Body of pancreas (tissue), 4 donors: ENCODE measurements at regions not wholly inside any gene's neighbourhood (a gene's known extent, or its start where the extent isn't known, plus 50 kb on each side); places are given as distances from the start of the nearest gene placed in this dataset.
"Not testable (repeated sequence)": the region's sequence is repeated elsewhere in the genome, so short reads cannot be mapped to it uniquely, and the experiment has no call there.

Experiments used
- ATAC-seq: fragments of 150-250 bp; one replicate; pipeline ENCODE4 v1.9.1; 2016
- DNase-seq, 4 donors: peaks; one replicate each; pipeline ENCODE4 v3.0.0-alpha.2; 2019
- H3K27ac ChIP-seq, 4 donors: fragments of 200-600 bp; sonication (generic); 1 replicate in 3 of 4; 2 replicates in 1 of 4; pipeline versions ENCODE4 v1.5.1 to v1.6.1; 2016 to 2019; ENCODE audit warnings: mild to moderate bottlenecking in 1 of 4, mixed read lengths in 1 of 4, moderate library complexity in 1 of 4
- H3K27me3 ChIP-seq, 2 donors: fragments of 200-600 bp; sonication (generic); one replicate each; pipeline ENCODE4 v1.6.0; 2016; ENCODE audit warnings: mild to moderate bottlenecking in 1 of 2
- H3K36me3 ChIP-seq, 2 donors: fragments of 200-600 bp; sonication (generic); replicated peaks in 1 of 2; 2 replicates each; pipeline ENCODE4 v1.5.1; 2016; ENCODE audit warnings: low read depth in 2 of 2; ENCODE audit not compliant: insufficient read depth in 1 of 2
- H3K4me1 ChIP-seq: fragments of 200-600 bp; sonication (generic); one replicate; pipeline ENCODE4 v1.6.0; 2016
- H3K4me3 ChIP-seq, 2 donors: fragments of 200-600 bp; sonication (generic); 1 replicate in 1 of 2; 2 replicates in 1 of 2; pipeline ENCODE4 v1.5.1; 2016 to 2019
- H3K9me3 ChIP-seq, 3 donors: fragments of 200-600 bp; sonication (generic); 1 replicate in 2 of 3; 2 replicates in 1 of 3; pipeline ENCODE4 v1.5.1; 2016
- POLR2A ChIP-seq, 3 donors: fragments of 450-650 bp; IDR thresholded peaks; one replicate each; pipeline ENCODE4 v1.6.1; 2016; ENCODE audit warnings: antibody characterized with exemption in 3 of 3, mild to moderate bottlenecking in 2 of 3
- WGBS, 2 donors: methylation state at CpG; one replicate each; pipeline ENCODE4 v1.1.5; 2017; 5-methylcytosine and 5-hydroxymethylcytosine counted together
- intact Hi-C: fragments of 100-400 bp; cut with DNase I; formaldehyde crosslinking; loops from one replicate; pipeline ENCODE4 v1.15.1; 2023
- TF ChIP-seq, protein P1 (sequence below), 7 experiments: fragments of 450-650 bp in 4 of 7; fragments of 200-600 bp in 3 of 7; sonication (generic) in 3 of 7; IDR thresholded peaks; one replicate each; pipeline ENCODE4 v1.5.1; 2016 to 2019; ENCODE audit warnings: antibody characterized with exemption in 7 of 7

DNA sequence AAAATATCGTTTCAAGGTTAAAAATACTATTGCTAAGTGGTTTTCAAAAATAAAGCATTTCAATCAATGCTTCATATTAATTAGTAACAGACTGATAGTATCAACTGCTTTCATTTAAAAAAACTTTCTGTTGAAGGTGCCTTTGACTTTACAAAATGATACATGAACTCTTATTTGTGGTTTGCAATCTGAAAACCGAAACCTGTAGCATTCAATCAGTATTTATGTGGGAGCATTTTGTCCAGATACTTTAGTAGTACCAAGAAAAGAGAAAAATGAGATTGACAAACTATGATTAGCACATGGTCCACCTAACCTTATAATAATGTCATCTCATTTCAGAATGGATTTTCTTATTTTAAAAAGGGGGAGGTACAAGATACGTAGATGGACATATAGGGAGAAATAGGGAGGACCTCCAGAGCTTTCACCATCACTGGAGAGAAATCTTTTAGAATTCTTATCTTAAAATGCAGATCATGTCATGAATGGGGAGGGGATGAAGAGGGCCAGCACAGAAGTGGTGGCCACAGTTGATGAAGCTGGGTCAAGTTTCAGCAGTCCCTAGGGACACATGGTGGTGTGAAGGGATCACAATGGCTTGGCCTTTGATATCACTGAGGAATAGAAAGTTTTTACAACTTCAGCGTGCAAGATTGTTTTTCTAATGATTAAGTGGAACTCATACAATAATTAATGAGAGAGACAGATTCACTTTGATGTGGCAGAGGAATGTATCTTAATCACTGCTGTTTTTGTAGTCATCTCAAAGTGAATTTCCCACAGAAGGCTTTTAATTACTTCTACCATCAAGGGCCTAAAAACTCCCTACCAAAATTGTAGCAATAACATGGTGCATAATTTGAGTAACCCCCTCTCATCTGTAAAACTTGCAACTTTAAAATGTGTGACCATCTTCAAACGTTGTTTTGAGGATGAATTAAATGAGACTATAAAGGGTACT, 322.3 kb upstream of the EDIL3 start:
- H3K27me3 ChIP-seq: no peaks in the 10 kb centered on the region
- no peaks in the 10 kb centered on the region for H3K36me3 ChIP-seq
- no peak overlapping the region for H3K4me3 ChIP-seq
- ATAC-seq: no peak
- H3K4me1 ChIP-seq: no peaks in the 10 kb centered on the region
- no peak for DNase-seq
- no peak overlapping the region for H3K27ac ChIP-seq
- intact Hi-C loops: no loop called here
- no peaks in the 10 kb centered on the region for H3K9me3 ChIP-seq
- TF ChIP-seq, protein P1, sequence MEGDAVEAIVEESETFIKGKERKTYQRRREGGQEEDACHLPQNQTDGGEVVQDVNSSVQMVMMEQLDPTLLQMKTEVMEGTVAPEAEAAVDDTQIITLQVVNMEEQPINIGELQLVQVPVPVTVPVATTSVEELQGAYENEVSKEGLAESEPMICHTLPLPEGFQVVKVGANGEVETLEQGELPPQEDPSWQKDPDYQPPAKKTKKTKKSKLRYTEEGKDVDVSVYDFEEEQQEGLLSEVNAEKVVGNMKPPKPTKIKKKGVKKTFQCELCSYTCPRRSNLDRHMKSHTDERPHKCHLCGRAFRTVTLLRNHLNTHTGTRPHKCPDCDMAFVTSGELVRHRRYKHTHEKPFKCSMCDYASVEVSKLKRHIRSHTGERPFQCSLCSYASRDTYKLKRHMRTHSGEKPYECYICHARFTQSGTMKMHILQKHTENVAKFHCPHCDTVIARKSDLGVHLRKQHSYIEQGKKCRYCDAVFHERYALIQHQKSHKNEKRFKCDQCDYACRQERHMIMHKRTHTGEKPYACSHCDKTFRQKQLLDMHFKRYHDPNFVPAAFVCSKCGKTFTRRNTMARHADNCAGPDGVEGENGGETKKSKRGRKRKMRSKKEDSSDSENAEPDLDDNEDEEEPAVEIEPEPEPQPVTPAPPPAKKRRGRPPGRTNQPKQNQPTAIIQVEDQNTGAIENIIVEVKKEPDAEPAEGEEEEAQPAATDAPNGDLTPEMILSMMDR (IDR thresholded peaks at IDR 0.05): no peak
- no peak for TF ChIP-seq POLR2A (IDR thresholded peaks at IDR 0.05)
- 39 to 49% methylated on average over 5 of the region's 5 CpGs for WGBS, 2 donors

DNA sequence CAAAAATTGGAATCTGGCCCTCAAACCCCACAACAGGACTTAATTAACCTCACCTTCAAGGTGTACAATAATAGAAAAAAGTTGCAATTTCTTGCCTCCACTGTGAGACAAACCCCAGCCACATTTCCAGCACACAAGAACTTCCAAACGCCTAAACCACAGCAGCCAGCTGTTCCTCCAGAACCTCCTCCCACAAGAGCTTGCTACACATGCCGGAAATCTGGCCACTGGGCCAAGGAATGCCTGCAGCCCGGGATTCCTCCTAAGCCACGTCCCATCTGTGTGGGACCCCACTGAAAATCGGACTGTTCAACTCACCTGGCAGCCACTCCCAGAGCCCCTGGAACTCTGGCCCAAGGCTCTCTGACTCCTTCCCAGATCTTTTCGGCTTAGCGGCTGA, 315.9 kb upstream of the EDIL3 start:
- H3K9me3 ChIP-seq, DNase-seq, H3K36me3 ChIP-seq, intact Hi-C loops, H3K4me1 ChIP-seq, H3K27me3 ChIP-seq, ATAC-seq, H3K4me3 ChIP-seq, H3K27ac ChIP-seq: not testable (repeated sequence)
- WGBS, 2 donors: 56 to 57% methylated on average over 1 of the region's 7 CpGs

DNA sequence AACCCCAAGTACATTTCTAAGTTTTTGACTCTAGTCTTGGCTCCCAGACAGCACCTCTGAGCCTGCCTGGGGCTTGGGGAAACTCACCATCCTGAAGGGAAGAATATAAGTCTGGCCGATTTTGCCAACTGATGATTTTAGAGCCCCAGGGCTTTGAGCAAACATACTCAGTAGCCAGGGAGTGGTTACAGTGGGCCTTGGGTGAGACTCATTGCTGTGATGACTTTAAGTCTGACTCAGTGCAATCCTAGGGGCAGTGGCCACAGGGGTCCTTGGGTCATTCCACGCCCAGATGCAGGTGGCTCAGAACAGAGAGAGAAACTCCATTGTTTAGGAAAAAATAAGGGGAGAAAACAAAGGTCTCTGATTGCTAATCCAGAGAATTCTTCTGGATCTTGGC, 312.0 kb upstream of the EDIL3 start:
- H3K4me3 ChIP-seq: no peak overlapping the region
- intact Hi-C loops: no loop called here
- 32 to 44% methylated on average over 2 of the region's 2 CpGs for WGBS, 2 donors
- no peaks in the 10 kb centered on the region for H3K36me3 ChIP-seq
- H3K27me3 ChIP-seq: no peaks in the 10 kb centered on the region
- no peak for TF ChIP-seq POLR2A (IDR thresholded peaks at IDR 0.05)
- TF ChIP-seq, protein P1 (IDR thresholded peaks at IDR 0.05): no peak
- no peaks in the 10 kb centered on the region for H3K9me3 ChIP-seq
- DNase-seq: no peak
- ATAC-seq: no peak
- no peak overlapping the region for H3K27ac ChIP-seq
- H3K4me1 ChIP-seq: no peaks in the 10 kb centered on the region

DNA sequence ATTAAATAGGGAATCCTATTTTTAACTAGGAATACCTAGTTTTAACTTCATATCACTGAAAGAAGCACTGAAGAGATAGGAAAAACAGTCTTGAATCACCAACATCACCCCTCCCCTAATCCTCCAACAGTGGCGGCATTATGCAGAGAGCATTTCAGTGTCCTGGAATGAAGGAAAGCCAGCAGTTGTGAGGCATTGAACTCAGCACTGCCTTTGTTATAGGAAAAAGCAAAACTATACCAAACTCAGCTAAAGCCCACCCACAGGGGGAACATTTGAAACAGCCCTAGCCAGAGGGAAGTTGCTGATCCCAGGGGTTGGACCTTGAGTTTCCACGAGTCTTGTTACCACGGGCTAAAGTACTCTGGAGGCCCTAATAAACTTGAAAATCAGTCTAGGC, 310.6 kb upstream of the EDIL3 start:
- no peak overlapping the region for H3K4me3 ChIP-seq
- no peaks in the 10 kb centered on the region for H3K36me3 ChIP-seq
- H3K27ac ChIP-seq: no peak overlapping the region
- DNase-seq: no peak
- intact Hi-C loops: no loop called here
- H3K4me1 ChIP-seq: no peaks in the 10 kb centered on the region
- no peaks in the 10 kb centered on the region for H3K9me3 ChIP-seq
- no peaks in the 10 kb centered on the region for H3K27me3 ChIP-seq
- 82 to 89% methylated on average over 3 of the region's 3 CpGs for WGBS, 2 donors
- TF ChIP-seq POLR2A (IDR thresholded peaks at IDR 0.05): no peak
- TF ChIP-seq, protein P1 (IDR thresholded peaks at IDR 0.05): no peak
- ATAC-seq: no peak

DNA sequence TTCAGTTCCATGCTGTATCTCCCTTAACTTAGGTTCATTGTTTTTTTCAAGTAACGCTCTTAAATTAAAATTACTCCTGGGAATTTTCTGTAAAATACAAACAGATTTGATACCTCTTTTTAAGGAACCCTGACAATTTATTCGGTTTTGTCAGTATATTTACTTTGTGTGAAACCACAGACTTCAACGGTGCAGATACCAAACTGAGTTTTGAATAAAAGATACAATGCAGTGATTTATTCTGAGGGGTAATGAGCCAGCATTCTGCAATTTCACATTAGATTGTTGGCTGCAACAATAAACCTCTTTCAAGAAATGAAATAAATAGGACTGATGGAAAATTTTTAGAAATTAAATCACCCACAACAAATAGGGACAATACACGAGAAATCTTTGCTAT, 308.6 kb upstream of the EDIL3 start:
- Histone ChIP-seq H3K27ac (no peak overlapping the region), H3K4me1 (no peaks in the 10 kb centered on the region), H3K27me3 (no peaks in the 10 kb centered on the region), H3K9me3 (no peaks in the 10 kb centered on the region), H3K4me3 (no peak overlapping the region), H3K36me3 (no peaks in the 10 kb centered on the region)
- intact Hi-C loops: no loop called here
- TF ChIP-seq, protein P1 (IDR thresholded peaks at IDR 0.05): no peak
- no peak for TF ChIP-seq POLR2A (IDR thresholded peaks at IDR 0.05)
- no peak for DNase-seq
- WGBS, 2 donors: 61 to 62% methylated on average over 4 of the region's 4 CpGs
- ATAC-seq: no peak
